Esophagus muscularis mucosa (tissue), 4 donors: ENCODE measurements at regions not wholly inside any gene's neighbourhood (a gene's known extent, or its start where the extent isn't known, plus 50 kb on each side); places are given as distances from the start of the nearest gene placed in this dataset.

Experiments
- CTCF ChIP-seq, 3 experiments: fragments of 200-600 bp in 2 of 3; fragments of 450-650 bp in 1 of 3; sonication (generic) in 2 of 3; IDR thresholded peaks; one replicate each; pipeline ENCODE4 v1.5.1; 2017 to 2019; ENCODE audit warnings: antibody characterized with exemption in 3 of 3, mild to moderate bottlenecking in 2 of 3, moderate library complexity in 1 of 3
- EP300 ChIP-seq: sonication (generic); formaldehyde crosslinking; IDR thresholded peaks from one replicate; pipeline ENCODE4 v1.6.1; 2017; ENCODE audit warnings: antibody characterized with exemption
- POLR2A ChIP-seq: fragments of 450-650 bp; IDR thresholded peaks from one replicate; pipeline ENCODE4 v1.6.1; 2017; ENCODE audit warnings: antibody characterized with exemption, moderate library complexity, mild to moderate bottlenecking, low read depth
- POLR2AphosphoS5 ChIP-seq, 2 donors: sonication (generic); formaldehyde crosslinking; IDR thresholded peaks; one replicate each; pipeline ENCODE4 v1.6.1; 2017; ENCODE audit warnings: antibody characterized with exemption in 2 of 2

- TF ChIP-seq POLR2A: no peak
- no peak for TF ChIP-seq POLR2AphosphoS5 (IDR thresholded peaks at IDR 0.05)
- TF ChIP-seq CTCF (IDR thresholded peaks at IDR 0.05): no peak
- no peak for TF ChIP-seq EP300
Observed at GRCh38 chr5:23400951-23401350, 106.5 kb upstream of the PRDM9 start.
